ENCODE measurements at regions not wholly inside any gene's neighbourhood (a gene's known extent, or its start where the extent isn't known, plus 50 kb on each side); places are given as distances from the start of the nearest gene placed in this dataset.

DNA sequence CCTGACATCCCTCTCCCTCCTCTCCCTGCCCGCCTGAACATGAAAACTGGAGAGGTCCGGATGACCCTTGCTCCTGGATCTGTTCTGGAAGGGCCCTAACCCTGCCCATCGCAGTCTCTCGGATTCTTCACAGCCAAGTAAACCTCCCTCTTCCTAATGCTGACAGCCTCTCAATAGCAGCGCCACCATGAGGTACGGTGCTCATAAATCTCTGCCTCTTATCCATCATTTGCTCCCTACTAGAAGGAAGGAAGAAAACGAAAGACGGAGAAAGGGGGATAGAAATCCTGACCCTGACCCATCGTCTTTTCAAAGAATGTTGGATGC, 257.9 kb downstream of the BCL11A start:
- DNase-seq (ENCODE audit: low read depth in 3 of 3): no peak

DNA sequence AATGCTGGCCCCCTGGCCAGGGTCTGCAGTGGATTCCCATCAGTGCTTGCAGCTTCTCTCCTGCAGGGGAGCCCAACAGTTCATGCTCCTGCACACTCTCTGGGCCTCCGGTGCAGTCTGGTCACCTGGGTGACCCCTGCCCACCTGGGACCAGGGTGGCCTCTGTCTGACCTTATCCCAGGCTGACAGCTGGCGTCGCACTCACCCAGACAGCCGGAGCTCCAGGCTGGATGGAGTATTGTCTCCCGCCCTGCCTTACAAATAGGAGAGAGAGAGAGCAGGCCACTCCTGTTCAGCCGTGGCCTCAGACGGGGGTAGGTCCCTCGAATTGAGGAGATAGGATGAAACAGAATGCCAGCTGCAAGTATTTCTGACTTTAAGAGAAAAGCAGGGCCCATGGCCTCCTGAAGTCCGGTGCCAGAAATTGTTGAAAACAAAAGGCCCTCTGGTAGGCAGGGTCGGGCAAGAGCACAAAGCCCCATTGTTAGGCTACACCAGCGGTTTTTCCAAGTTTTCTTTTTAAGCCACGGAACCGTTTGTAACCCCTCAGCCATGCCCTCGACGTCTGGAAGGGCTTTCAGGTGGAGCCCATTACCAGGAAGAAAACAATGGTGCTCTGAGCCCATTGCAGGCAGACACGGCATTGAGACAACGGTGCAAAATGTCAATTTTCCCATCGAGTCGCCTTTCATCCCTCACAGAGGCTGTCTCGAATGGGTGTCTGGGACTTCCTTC, 258.4 kb downstream of the BCL11A start:
- no peak for DNase-seq (ENCODE audit: low read depth in 3 of 3)

DNA sequence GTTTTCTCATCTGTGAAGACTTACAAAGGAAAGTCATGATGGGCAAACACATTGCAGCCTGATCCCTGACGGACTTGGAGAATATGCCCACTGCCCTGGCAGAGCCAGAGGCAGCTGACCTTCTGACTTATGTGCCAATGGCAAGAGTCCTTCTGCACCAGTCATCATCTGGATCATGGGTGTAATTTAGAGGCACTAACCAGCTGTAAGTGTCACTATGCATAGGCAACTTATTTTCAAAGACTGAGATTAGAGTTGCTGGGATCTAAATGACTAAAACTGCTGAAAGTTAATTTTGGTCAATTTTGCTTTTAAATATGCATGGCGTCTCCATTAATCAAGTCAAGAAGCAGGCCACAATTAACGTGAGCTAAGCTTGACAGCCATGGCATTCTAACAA, 261.2 kb downstream of the BCL11A start:
- no peak for DNase-seq (ENCODE audit: low read depth in 3 of 3)

DNA sequence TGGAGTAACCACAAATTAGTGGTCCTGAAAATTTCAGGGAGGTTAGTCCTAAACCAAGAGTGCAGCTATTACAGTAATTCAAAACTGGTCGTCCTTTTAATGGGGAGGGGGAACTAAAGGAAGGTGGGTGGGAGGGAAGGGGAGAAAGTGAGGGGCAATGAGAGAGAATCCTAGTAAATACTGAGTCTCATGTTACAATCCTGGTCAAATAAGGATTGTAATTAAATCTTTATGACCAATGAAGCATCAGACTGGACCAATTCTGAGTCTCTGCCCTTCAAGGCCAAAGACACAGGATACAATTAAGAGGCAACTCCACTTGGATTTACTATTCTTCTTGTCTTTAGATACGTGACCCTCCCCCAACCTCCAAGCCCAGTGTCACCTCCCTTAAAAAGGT, 262.9 kb downstream of the BCL11A start:
- no peak for DNase-seq (ENCODE audit: low read depth in 3 of 3)

DNA sequence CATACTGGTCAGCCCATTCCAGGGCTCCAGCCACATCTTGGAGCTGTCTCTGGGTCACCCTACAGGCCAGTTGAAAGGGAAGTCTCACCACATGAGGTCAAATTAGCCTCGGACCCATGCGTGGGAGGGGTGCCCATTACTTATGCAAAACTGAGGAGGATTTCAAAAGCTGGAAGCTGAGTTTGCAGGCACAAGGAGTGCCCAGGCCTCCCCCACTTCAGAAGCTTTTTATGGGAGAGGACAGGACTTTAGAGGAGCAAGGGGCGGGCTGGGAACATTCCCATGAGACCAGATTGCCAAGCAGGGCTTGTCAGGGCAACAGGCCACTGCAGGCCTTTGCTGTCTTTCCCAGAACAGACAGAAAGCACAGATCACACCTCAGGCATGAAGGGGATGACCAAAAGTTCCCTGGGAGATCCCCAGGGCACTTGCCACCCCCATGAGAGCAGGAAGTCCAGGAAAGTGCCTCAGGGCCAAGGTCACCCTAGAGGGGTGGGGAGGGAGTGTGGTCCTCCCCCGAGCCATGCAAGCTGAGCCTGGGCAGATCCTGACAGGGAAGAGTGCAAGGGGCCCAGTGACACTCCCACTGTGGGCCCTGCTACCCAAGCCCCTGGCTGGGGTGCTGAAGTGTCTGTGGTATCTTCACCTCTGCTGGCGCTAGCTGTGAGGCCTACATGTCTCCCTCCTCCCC, 267.7 kb downstream of the BCL11A start:
- no peak for DNase-seq (ENCODE audit: low read depth in 3 of 3)

DNA sequence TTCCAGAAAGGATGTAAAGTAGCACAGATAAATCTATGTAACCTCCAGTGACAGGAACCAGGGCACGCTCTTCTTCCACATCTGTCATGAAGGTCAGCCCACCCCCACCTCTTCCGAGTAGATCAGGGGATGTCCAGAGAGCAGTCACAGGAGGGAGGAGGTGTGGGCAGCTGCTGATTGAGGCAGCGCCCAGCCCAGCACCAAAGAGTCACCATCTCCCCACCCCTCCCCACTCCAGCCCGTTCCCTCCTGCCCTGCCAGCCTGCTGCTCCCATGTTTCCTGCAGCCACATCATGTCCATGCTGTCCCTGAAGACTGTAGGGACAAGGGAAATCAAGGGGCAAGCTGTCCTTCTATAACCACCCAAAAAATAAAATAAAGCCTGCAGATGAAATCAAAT, 269.8 kb downstream of the BCL11A start:
- no peak for DNase-seq (ENCODE audit: low read depth in 3 of 3)

DNA sequence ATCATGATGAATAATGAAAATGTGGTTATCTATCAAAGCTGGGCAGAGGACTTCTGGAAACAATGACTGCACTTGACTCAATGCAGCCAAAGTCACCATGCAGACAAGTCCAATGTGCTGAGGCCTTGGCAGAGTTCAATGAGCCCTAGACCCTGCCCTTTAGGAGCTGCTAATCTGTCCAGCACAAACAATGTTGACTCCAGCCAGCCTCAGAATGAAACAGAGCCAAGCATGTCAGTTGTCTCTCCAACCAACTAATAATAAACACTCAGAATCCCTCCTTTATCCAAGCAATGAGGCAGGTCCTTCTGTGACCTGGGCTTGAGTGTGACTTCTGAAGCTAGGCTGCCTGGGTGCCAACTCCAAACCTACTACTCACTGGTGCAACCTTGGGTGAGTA, 270.6 kb downstream of the BCL11A start:
- no peak for DNase-seq (ENCODE audit: low read depth in 3 of 3)

DNA sequence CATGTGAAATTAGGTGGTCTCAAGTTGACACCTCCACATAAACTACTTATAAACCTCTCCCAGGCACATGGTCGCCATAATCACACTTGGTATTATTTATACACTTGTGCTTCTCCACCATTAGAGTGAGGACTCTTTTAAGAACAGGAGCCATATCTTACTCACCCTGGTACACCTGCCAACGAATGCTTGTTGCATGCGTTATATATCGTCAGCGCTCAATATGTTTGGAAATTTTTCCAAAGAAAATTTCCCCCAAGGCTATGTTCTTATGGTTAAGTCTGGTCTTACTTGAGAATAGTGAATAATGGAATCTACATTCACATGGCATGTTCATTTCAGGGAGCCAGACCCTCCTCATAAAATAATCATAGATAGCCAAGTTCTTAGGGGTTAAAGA, 271.7 kb downstream of the BCL11A start:
- DNase-seq (ENCODE audit: low read depth in 3 of 3): no peak

DNA sequence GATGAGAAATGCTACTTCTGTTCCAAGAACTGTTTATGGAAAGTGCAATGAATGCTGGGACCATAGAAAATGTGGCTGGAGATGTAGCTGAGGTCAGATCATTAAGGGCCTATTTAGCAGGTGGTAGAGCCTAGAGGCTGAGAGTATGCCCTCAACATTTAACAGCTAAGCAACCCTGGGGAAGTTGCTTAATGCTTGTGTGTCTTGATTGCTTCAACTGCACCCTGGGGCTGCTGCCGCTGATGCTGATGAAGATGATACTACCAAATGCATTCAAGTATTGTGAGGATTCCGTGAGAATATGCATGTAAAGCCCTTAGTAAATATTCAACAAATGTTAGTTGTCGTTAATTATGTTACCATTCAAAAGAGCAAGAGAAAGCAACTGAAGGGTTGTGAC, 273.2 kb downstream of the BCL11A start:
- DNase-seq (ENCODE audit: low read depth in 3 of 3): no peak

DNA sequence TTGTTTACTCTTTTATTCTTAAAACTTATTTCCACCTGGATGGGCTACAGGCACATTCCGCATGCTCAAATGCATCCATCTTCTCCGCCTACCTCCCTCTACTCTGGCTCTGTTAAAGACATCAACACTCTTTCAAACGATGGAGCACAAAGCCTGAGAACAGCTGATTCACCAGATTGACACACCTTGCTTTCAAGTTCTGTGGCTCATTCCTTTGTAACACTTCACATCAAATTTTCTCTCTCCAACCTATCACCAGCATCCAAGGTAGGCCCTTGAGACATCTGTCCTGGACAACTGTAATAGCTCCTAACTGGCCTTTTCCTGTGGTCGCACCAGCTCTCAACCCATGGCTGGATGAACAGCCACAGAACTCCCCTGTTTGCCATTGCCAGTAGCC, 274.5 kb downstream of the BCL11A start:
- DNase-seq (ENCODE audit: low read depth in 3 of 3): no peak

DNA sequence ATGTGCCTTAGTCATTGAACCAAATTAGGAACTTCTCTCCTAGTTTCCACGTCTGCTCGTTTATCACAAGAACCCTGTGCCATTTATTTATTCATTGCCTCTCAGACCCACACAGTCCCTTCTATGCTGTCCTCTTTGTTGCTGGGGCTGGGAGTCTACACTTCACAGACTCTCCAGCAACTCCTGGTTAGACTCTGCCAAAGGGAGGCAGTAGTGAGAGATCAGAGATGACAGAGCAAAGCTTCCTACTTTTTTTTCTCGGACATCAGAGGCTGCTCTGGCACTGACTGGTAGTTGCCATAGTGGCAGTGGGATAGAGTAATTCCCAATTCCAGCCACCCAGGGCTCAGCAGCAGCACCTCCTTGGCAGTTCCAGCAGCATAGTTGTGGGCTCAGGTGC, 277.5 kb downstream of the BCL11A start:
- no peak for DNase-seq (ENCODE audit: low read depth in 3 of 3)

DNA sequence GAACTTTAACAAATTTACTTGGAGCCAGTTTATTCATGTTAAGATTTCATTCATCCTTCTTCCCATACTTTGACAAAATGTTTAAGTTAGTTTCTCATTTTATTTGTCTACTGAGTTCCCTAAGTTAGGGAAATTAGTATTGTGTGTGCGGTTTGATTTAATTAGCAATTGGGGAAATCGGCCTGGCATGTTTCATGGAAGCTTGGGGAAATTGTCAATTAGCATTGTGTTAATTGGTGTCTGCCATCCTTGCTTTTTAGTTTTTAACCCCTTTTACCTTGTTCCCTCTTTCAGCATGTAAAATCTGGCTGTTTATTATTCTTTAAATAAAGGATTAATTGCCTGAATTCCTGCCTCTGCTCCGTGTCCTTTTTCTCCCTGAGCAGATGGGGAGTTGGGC, 279.6 kb downstream of the BCL11A start:
- no peak for DNase-seq (ENCODE audit: low read depth in 3 of 3)

DNA sequence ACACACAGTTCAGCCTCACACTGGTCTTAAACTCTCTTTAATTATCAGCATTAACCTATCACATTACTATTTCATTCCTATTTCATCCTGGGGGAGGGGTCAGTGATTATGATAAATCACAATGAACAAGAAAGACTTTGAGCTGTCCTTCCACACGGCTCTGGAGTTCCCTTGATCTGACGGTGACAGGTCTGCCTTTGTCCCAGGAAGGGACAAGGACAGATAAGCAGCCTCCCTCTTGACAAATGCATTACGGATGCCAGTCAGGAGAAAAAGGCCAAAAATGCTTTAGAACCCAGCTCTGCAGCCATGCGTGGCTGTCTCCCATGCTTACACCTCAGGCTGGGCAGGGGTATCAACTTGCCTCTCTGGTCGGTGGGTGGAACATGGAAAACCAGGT, 281.7 kb downstream of the BCL11A start:
- DNase-seq (ENCODE audit: low read depth in 3 of 3): no peak

DNA sequence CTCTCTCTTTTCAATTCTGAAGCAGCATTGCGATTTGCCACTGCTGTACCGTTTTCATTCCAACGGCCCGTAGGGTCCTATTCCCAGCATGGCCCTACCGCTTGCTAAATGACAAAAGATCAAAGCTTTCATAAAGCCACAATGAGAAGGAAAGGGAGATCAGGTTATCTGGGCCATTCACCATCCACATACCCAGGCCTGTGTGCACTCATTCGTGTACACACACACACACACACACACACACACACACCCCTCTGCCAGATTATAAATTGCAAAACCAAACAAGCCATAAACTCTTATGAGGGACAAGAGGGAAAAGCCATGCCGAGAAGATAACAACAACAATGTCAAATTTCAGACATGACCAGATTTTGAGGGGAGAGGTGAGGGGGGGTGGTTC, 282.3 kb downstream of the BCL11A start:
- no peak for DNase-seq (ENCODE audit: low read depth in 3 of 3)

DNA sequence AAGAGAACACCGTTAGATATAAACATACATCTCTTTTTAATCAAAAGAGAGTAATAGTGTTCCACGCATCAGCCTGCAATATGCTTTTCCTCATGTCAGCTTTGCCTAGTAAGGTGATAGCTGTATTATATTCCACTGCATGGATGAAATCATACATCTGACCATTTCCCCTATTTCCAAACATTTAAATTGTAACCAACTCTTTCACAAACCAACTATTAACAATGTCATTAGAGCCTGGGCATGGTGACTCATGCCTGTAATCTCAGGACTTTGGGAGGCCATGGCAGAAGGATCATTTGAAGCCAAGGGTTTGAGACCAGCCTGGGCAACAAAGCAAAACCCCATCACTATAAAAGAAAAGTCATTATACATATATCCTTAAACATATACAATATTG, 284.8 kb downstream of the BCL11A start:
- no peak for DNase-seq (ENCODE audit: low read depth in 3 of 3)

DNA sequence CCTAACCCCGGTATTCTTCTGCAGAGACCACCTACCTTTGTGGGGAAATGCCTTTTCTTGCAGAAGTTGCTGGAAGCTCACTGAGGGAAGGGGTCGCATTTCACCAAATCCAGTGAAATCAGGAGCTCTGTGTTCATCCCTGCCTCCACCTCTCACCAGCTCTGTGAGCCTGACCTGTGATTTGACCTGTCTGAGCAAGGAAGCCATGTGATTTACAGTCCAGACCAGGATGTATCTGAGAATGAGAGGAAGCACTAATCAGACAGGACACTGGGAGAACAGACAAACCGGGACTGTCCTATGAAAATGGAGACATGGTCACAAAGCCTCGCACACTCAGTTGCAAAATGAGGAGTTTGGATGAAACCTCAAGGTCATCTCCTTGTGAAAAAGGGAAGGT, 285.4 kb downstream of the BCL11A start:
- no peak for DNase-seq (ENCODE audit: low read depth in 3 of 3)

DNA sequence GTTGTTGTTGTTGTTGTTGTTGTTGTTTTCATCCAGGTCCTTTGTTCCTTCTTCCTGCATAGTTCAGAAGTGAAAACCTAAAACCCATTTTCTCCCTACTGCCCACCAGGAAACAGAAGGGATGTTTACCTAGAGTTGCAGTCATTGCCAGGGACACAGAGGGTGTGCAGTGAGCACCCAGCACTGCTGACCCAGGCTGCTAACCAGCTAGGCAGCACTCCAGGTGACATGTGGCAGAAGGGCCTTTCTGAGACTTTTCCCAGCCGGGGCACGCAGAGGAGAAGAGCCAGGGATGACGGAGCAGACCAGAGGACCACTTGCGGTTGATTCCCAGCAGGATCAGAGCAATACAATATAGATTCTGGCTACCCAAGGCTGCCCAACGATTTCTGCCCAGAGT, 286.3 kb downstream of the BCL11A start:
- DNase-seq (ENCODE audit: low read depth in 3 of 3): no peak

DNA sequence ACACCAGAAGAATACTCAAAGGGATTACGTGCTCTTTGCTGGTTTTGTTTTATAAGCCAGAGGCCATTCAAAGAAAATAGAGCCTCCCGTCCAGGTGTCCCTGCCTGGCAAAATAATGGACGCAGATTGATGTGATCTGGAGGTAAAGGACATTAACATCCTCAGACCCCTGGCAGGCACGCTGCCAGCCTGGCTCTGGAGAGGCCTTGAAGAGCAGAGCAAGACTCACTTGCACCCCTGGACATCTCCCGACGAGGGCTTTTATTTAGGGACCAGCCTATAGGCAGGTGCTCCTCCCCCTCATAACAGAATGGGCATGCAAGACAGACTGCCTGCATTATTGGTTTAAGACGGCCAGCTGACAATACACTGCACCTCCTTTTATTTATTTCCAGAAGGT, 291.3 kb downstream of the BCL11A start:
- DNase-seq (ENCODE audit: low read depth in 3 of 3): no peak

DNA sequence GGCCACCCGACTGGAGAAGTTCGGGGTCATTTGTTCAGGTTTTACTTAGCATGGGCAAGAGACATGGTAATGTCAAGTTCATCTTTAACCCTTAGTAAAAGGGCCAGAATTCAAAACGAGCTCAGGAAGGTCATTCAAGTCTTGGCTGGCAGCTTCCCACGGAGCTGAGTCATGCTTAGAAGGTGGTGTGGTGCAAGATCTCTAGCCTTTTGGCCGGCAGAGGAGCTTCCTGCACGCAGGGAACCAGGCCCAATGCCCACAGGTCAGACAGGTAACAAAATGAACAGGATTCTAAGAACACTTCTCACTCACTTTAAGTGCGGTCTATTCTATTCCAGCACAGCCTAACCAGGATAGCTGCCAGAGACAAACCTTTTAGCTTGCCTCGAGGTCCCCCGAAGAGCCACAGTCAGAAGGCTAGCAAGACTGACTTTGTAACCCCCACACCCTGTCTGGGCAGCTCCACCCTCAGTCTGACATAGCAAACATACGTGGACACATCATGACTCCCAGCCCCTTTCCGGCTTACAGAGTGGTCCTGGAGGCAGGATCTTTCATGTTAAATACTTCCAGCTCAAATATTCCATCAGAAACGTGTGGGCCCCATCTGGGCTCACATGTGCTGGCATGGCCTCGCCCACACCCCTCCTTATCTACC, 292.7 kb downstream of the BCL11A start:
- DNase-seq (ENCODE audit: low read depth in 3 of 3): no peak

DNA sequence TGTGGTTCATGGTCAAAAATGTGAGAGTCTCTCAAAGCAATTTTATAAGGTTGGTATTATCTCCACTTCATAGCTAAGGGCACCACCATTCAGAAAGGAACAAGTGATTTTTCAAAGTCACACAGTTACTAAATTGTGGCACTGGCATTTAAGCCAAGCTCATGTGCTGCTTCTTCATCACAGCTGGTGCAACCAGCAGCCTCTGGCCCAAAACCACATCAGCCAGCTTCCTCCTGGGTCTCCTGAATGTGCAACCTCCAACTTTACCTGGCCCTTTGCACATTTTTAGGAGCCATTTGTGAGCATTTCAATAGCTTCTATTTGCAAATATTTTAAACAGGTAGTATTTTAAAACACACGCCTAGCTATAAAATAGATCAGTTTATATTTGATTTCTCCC, 293.7 kb downstream of the BCL11A start:
- DNase-seq (ENCODE audit: low read depth in 3 of 3): no peak

DNA sequence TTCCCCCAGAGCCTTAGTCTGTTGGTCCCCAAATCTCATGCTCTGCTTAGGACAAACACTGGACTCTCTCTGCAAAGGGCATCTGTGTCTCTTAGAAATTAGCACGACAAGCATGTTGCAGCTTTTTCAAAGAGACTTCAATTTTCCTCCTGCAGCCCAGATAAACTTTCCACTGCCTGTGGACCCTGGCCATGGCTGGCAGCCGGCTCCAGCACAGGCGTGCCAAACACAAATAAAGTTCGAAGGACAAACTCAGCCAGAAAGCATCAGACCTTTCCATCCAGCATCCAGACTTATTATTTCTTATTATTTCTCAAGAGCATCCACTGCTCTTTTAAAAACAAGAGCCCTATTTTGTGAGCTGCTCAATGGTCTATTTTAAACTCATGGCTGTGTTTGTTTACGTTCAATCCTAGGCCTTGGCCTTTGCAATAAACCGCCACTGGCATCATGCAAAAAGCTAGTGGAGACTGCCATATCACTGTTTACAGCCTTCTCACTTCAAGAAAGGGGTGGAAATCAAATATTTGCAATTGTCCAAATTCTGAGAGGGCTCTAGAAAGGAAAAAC, 300.8 kb downstream of the BCL11A start:
- DNase-seq (ENCODE audit: low read depth in 3 of 3): no peak

DNA sequence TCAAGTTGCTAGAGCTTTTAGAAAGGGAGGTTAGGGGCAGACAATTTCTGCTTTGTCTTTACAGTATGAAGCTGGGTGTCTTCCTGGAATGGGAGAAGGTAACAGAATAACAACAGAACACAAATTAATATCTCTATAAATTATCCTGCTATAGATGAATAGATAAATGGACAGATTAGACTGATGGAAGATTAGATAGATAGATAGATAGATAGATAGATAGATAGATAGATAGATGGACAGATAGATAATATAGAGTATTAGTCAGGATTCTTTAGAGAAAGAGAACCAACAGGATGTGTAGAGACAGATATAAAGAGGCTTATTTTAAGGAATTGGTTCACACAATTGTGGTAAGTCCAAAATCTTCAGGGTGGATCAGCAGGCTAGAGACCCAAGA, 302.2 kb downstream of the BCL11A start:
- DNase-seq (ENCODE audit: low read depth in 3 of 3): no peak

DNA sequence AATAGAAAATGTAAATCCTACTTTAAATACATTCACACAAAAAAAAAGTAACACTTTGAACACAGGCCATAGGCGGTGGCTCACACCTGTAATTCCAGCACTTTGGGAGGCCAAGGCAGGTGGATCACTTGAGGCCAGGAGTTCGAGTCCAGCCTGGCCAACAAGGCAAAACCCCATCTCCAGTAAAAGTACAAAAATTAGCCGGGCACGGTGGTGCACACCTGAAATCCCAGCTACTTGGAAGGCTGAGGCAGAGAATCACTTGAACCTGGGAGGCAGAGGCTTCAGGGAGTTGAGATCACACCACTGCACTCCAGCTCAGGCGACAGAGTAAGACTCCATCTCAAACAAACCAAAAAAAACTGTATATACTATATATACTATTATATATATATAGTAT, 303.6 kb downstream of the BCL11A start:
- no peak for DNase-seq (ENCODE audit: low read depth in 3 of 3)

Measured in stimulated activated CD4-positive, alpha-beta T cell treated with anti-CD3 and anti-CD28 coated beads, TNF-alpha, amount 100 ng/mL, for 4 hours (primary cell).